ENCODE measurements at regions not wholly inside any gene's neighbourhood (a gene's known extent, or its start where the extent isn't known, plus 50 kb on each side); places are given as distances from the start of the nearest gene placed in this dataset.
"Not testable (repeated sequence)": the region's sequence is repeated elsewhere in the genome, so short reads cannot be mapped to it uniquely, and the experiment has no call there.

GRCh38 chr5:58288275-58288674 lies 171.6 kb downstream of the PLK2 start:
- TF ChIP-seq POLR2A (IDR thresholded peaks at IDR 0.05; ENCODE audit: low read length); GATA1 (IDR thresholded peaks at IDR 0.05; ENCODE audit: low read depth, low read length): not testable (repeated sequence)
